Epithelial cell of esophagus (primary cell): ENCODE measurements at regions not wholly inside any gene's neighbourhood (a gene's known extent, or its start where the extent isn't known, plus 50 kb on each side); places are given as distances from the start of the nearest gene placed in this dataset.
"Not testable (repeated sequence)": the region's sequence is repeated elsewhere in the genome, so short reads cannot be mapped to it uniquely, and the experiment has no call there.

ENCODE experiments used
- DNase-seq: peaks from one replicate; pipeline ENCODE4 v3.0.0; 2010; ENCODE audit warnings: low read depth
- H3K4me3 ChIP-seq: 2 replicates; pipeline ENCODE4 v1.5.1; 2011; ENCODE audit warnings: mild to moderate bottlenecking, low read length, control low read depth
- CTCF ChIP-seq: IDR thresholded peaks from 2 replicates; pipeline ENCODE4 v1.5.1; 2011; ENCODE audit warnings: low read depth, mild to moderate bottlenecking, low read length, control low read depth, inconsistent platforms; ENCODE audit not compliant: insufficient read depth; ENCODE audit errors: missing control alignments

DNA sequence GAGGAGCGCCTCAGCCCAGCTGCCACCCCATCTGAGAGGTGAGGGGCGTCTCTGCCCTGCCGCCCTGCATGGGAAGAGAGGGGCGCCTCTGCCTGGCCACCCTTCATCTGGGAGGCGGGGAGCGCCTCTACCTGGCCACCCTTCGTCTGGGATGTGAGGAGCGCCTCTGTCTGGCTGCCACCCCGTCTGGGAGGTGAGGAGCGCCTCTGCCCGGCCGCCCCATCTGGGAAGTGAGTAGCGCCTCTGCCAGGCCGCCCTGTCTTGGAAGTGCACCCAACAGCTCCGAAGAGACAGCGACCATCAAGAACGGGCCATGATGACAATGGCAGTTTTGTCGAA is 114.4 kb upstream of the CES5A start:
- TF ChIP-seq CTCF, result no peak
- no peak overlapping the region for H3K4me3 ChIP-seq

GRCh38 chr16:55988850-55989568 is 113.8 kb upstream of the CES5A start:
- not testable (repeated sequence) for H3K4me3 ChIP-seq, DNase-seq

More for the DNA sequence above, 114.4 kb upstream of the CES5A start:
- DNase-seq, result no peak

DNA sequence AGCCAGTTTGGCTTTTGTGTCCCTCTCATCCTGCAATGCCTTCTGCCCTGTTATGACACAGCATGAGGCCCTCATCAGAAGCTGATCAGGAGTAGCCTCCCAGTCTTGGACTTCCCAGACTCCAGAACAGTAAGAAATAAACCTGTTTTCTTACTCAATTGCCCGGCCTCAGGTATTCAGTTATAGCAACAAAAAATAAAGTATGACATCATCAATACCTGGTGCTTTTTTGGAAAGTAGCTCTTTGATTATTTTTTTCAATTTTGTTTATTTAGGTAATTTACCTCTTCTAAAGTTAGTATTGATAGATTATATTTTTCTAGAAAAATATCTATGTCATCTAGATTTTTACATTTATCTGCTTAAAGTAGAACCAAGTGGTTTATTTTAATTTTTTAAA is 112.8 kb upstream of the CES5A start:
- no peak for TF ChIP-seq CTCF
- no peak overlapping the region for H3K4me3 ChIP-seq
- DNase-seq, result no peak

DNA sequence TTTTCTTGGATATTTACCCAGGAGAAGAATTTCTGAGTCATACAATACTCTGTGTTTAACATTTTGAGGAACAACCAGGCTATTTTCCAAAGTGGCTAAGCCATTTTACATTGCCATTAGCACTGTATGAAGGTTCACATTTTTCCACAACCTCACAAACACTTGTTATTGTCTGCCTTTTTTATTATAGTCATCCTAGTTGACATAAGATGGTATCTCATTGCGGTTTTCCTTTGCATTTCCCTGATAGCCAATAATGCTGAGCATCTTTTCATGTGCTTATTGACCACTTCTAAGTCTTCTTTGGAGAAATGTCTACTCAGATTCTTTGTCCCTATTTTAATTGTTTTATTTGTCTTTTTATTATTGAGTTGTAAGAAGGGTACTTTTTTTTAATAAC is 107.4 kb upstream of the CES5A start:
- no peak for DNase-seq
- H3K4me3 ChIP-seq, result no peak overlapping the region
- no peak for TF ChIP-seq CTCF

- no peak overlapping the region for H3K4me3 ChIP-seq
- TF ChIP-seq CTCF, result no peak
- no peak for DNase-seq
Measured at GRCh38 chr16:55981557-55981956, 106.4 kb upstream of the CES5A start.

GRCh38 chr16:55976815-55977214 is 101.6 kb upstream of the CES5A start:
- no peak for TF ChIP-seq CTCF
- DNase-seq, result no peak
- H3K4me3 ChIP-seq, result no peak overlapping the region

DNA sequence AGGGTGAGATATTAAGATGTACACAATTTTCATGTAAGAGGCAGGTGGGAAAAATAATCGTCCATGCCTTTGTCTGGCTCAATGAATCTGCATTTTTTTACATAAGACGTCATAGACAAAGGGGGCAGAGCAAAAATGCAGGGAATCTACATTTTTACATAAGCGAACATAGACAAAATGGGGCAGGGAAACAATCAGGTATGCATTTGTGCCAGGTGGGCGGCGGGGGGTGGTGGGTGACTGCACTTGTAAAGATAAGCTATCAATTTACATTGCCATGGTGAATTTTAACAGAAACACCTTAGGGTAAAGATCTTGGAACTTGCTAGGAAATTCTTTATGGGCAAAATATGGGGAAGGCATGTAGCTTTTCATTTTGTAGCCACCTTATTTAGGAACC is 96.3 kb upstream of the CES5A start:
- H3K4me3 ChIP-seq, result no peak overlapping the region
- TF ChIP-seq CTCF, result no peak
- DNase-seq, result no peak
